Neural cell (in vitro differentiated cells): ENCODE measurements at regions not wholly inside any gene's neighbourhood (a gene's known extent, or its start where the extent isn't known, plus 50 kb on each side); places are given as distances from the start of the nearest gene placed in this dataset.

ENCODE experiments used
- H2AFZ ChIP-seq: fragments of 200-600, 300-800 bp; sonication (generic), shearing (Covaris generic); 2 replicates; pipeline ENCODE4 v1.6.0; 2014; ENCODE audit warnings: low read depth, mild to moderate bottlenecking, antibody characterized with exemption, low read length, moderate library complexity
- H3F3A ChIP-seq: fragments of 200-600 bp; shearing (Covaris generic); 2 replicates; pipeline ENCODE4 v1.6.1; 2016; ENCODE audit warnings: mild to moderate bottlenecking, moderate library complexity, mixed read lengths, antibody characterized with exemption, low read length; ENCODE audit not compliant: insufficient read depth, poor library complexity, severe bottlenecking
- H3K27ac ChIP-seq: fragments of 200-600, 300-800 bp; sonication (generic), shearing (Covaris generic); 2 replicates; pipeline ENCODE4 v1.5.1; 2014; ENCODE audit warnings: mild to moderate bottlenecking, low read length, moderate library complexity
- H3K27me3 ChIP-seq: fragments of 300-800, 200-600 bp; sonication (generic), shearing (Covaris generic); 2 replicates; pipeline ENCODE4 v1.6.0; 2014; ENCODE audit warnings: mild to moderate bottlenecking, low read depth, low read length, moderate library complexity; ENCODE audit not compliant: insufficient read depth
- H3K36me3 ChIP-seq: fragments of 300-800, 200-600 bp; sonication (generic), shearing (Covaris generic); 2 replicates; pipeline ENCODE4 v1.5.1; 2014; ENCODE audit warnings: mild to moderate bottlenecking, antibody characterized with exemption, low read length, moderate library complexity; ENCODE audit not compliant: insufficient read depth
- H3K4me2 ChIP-seq: fragments of 300-800, 200-600 bp; sonication (generic), shearing (Covaris generic); 2 replicates; pipeline ENCODE4 v1.6.0; 2014; ENCODE audit warnings: mild to moderate bottlenecking, low read length
- H3K4me3 ChIP-seq: fragments of 300-800, 200-600 bp; sonication (generic), shearing (Covaris generic); 2 replicates; pipeline ENCODE4 v1.5.1; 2014; ENCODE audit warnings: mild to moderate bottlenecking, low read length, moderate library complexity
- H3K79me2 ChIP-seq: fragments of 200-600 bp; shearing (Covaris generic); replicated peaks from 2 replicates; pipeline ENCODE4 v1.6.0; 2014; ENCODE audit warnings: mild to moderate bottlenecking, low read length, moderate library complexity; ENCODE audit not compliant: insufficient read depth
- H3K9ac ChIP-seq: fragments of 300-800, 200-600 bp; sonication (generic), shearing (Covaris generic); 2 replicates; pipeline ENCODE4 v1.6.1; 2016; ENCODE audit warnings: mild to moderate bottlenecking, low read length, mixed read lengths
- H3K9me2 ChIP-seq: fragments of 200-600 bp; shearing (Covaris generic); 2 replicates; pipeline ENCODE4 v1.6.1; 2016; ENCODE audit warnings: mild to moderate bottlenecking, low read length, mixed read lengths; ENCODE audit not compliant: insufficient read depth
- H3K9me3 ChIP-seq: fragments of 200-600, 300-800 bp; sonication (generic), shearing (Covaris generic); 2 replicates; pipeline ENCODE4 v1.6.1; 2016; ENCODE audit warnings: mild to moderate bottlenecking, mixed run types, low read length, moderate library complexity, mixed read lengths
- H4K20me1 ChIP-seq: fragments of 200-600 bp; shearing (Covaris generic); 2 replicates; pipeline ENCODE4 v1.6.1; 2016; ENCODE audit warnings: mild to moderate bottlenecking, mixed run types; ENCODE audit not compliant: insufficient read depth
- EP300 ChIP-seq: fragments of 450-650 bp; conservative IDR thresholded peaks from 2 replicates; pipeline ENCODE4 v1.6.1; 2014; ENCODE audit warnings: antibody characterized with exemption, mild to moderate bottlenecking, moderate library complexity; ENCODE audit not compliant: poor library complexity, severe bottlenecking
- EZH2 ChIP-seq: fragments of 200-600, 300-800 bp; shearing (Covaris generic), sonication (generic); IDR thresholded peaks from 2 replicates; pipeline ENCODE4 v1.6.1; 2014; ENCODE audit warnings: antibody characterized with exemption, low read length, borderline replicate concordance, mild to moderate bottlenecking; ENCODE audit not compliant: insufficient read depth, poor library complexity, severe bottlenecking
- MXI1 ChIP-seq: fragments of 450-650 bp; conservative IDR thresholded peaks from 2 replicates; pipeline ENCODE4 v1.6.1; 2014; ENCODE audit warnings: antibody characterized with exemption, mild to moderate bottlenecking; ENCODE audit not compliant: poor library complexity, severe bottlenecking
- POLR2AphosphoS5 ChIP-seq: IDR thresholded peaks from 2 replicates; pipeline ENCODE4 v1.6.1; 2012
- RAD21 ChIP-seq: fragments of 450-650 bp; conservative IDR thresholded peaks from 2 replicates; pipeline ENCODE4 v1.6.1; 2014; ENCODE audit warnings: antibody characterized with exemption, mild to moderate bottlenecking, moderate library complexity
- SMC3 ChIP-seq: fragments of 450-650 bp; conservative IDR thresholded peaks from 2 replicates; pipeline ENCODE4 v1.6.1; 2014; ENCODE audit warnings: antibody characterized with exemption, mild to moderate bottlenecking, moderate library complexity; ENCODE audit not compliant: poor library complexity
- TAF1 ChIP-seq: IDR thresholded peaks from 2 replicates; pipeline ENCODE4 v1.6.1; 2012; ENCODE audit warnings: low read depth
- TF ChIP-seq, protein P1 (sequence below): IDR thresholded peaks from 2 replicates; pipeline ENCODE4 v1.6.1; 2012; ENCODE audit warnings: borderline replicate concordance
- TF ChIP-seq, protein P2 (sequence below): fragments of 450-650 bp; IDR thresholded peaks from 2 replicates; pipeline ENCODE4 v1.5.1; 2014; ENCODE audit warnings: antibody characterized with exemption, mild to moderate bottlenecking, moderate library complexity; ENCODE audit not compliant: poor library complexity, severe bottlenecking

DNA sequence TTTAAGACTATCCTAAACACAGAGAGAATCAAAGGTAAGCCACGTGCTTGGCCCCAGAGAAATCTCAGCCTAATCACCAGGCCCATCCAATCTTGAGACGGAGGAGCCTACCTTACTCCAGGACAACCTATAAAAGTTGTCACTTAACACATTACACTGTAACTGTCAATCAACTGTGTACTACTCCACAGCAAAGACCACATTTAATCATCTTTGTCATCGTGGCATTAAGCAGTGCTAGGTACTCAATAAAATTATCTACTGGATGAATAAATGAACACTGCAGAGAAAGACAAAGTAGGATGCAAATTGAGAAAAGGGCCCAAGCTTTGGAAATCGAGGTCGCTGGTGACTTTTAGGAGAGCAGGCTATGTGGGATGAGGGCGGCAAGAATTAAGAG is 466.7 kb downstream of the SHQ1 start:
- Histone ChIP-seq H3K4me2 (no peak overlapping the region), H3F3A (peaks cover 4% of the 10 kb centered on the region), H3K4me3 (no peak overlapping the region), H3K9me2 (no peaks in the 10 kb centered on the region), H2AFZ (no peak overlapping the region), H4K20me1 (peaks cover 12% of the 10 kb centered on the region), H3K79me2 (peaks cover 59% of the 10 kb centered on the region), H3K9me3 (no peaks in the 10 kb centered on the region), H3K36me3 (no peaks in the 10 kb centered on the region), H3K9ac (no peak overlapping the region), H3K27me3 (no peaks in the 10 kb centered on the region), H3K27ac (no peak overlapping the region)
- no peak for TF ChIP-seq SMC3
- TF ChIP-seq MXI1, result no peak
- TF ChIP-seq POLR2AphosphoS5, result no peak
- TF ChIP-seq EP300, result no peak
- TF ChIP-seq, protein P1, sequence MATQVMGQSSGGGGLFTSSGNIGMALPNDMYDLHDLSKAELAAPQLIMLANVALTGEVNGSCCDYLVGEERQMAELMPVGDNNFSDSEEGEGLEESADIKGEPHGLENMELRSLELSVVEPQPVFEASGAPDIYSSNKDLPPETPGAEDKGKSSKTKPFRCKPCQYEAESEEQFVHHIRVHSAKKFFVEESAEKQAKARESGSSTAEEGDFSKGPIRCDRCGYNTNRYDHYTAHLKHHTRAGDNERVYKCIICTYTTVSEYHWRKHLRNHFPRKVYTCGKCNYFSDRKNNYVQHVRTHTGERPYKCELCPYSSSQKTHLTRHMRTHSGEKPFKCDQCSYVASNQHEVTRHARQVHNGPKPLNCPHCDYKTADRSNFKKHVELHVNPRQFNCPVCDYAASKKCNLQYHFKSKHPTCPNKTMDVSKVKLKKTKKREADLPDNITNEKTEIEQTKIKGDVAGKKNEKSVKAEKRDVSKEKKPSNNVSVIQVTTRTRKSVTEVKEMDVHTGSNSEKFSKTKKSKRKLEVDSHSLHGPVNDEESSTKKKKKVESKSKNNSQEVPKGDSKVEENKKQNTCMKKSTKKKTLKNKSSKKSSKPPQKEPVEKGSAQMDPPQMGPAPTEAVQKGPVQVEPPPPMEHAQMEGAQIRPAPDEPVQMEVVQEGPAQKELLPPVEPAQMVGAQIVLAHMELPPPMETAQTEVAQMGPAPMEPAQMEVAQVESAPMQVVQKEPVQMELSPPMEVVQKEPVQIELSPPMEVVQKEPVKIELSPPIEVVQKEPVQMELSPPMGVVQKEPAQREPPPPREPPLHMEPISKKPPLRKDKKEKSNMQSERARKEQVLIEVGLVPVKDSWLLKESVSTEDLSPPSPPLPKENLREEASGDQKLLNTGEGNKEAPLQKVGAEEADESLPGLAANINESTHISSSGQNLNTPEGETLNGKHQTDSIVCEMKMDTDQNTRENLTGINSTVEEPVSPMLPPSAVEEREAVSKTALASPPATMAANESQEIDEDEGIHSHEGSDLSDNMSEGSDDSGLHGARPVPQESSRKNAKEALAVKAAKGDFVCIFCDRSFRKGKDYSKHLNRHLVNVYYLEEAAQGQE, result no peak
- TF ChIP-seq EZH2, result no peak
- TF ChIP-seq TAF1, result no peak
- TF ChIP-seq RAD21, result no peak
- TF ChIP-seq, protein P2, sequence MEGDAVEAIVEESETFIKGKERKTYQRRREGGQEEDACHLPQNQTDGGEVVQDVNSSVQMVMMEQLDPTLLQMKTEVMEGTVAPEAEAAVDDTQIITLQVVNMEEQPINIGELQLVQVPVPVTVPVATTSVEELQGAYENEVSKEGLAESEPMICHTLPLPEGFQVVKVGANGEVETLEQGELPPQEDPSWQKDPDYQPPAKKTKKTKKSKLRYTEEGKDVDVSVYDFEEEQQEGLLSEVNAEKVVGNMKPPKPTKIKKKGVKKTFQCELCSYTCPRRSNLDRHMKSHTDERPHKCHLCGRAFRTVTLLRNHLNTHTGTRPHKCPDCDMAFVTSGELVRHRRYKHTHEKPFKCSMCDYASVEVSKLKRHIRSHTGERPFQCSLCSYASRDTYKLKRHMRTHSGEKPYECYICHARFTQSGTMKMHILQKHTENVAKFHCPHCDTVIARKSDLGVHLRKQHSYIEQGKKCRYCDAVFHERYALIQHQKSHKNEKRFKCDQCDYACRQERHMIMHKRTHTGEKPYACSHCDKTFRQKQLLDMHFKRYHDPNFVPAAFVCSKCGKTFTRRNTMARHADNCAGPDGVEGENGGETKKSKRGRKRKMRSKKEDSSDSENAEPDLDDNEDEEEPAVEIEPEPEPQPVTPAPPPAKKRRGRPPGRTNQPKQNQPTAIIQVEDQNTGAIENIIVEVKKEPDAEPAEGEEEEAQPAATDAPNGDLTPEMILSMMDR, result no peak

DNA sequence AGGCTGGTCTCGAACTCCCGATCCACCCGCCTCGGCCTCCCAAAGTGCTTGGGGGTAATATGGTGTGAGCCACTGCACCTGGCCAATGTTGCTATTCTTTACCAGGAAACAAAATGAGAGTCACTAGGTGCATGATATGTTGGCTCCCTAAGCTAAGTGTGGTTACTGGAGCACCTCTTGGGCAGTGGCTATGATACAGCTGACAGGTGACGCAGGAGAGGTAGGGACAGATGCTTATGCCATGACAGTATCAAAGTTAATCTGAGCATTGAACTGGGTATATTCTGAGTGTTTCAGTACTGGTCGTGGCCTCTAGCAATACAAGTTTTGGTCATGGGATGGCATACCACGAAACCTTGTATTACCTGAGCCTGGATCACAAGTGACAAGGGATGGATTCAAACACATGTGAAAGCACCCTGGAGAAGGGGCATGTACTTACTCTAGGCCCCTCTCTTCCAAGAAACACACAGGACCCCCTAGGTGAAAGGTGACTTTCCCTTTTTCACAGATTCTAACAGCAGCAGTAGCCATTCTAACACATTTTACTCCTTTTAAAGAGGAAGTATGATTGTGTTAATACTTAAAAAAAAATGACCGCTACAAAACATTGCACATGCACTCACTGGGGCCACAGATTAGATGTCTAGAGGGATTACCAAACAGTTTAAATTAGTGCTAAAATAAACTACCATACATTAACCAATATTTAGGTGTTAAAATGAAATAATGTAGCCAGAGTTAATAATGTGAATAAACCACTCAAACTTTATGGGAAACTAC is 467.3 kb downstream of the SHQ1 start:
- H3K27me3 ChIP-seq, result no peaks in the 10 kb centered on the region
- H4K20me1 ChIP-seq, result peaks cover 6% of the 10 kb centered on the region
- H3K36me3 ChIP-seq, result no peaks in the 10 kb centered on the region
- no peak overlapping the region for H3K9ac ChIP-seq
- no peak overlapping the region for H3K4me3 ChIP-seq
- TF ChIP-seq MXI1, result no peak
- TF ChIP-seq, protein P1, result no peak
- no peak for TF ChIP-seq SMC3
- TF ChIP-seq EZH2, result no peak
- TF ChIP-seq, protein P2, result no peak
- no peak for TF ChIP-seq RAD21
- no peak for TF ChIP-seq TAF1
- no peak for TF ChIP-seq EP300
- no peak overlapping the region for H2AFZ ChIP-seq
- H3K79me2 ChIP-seq, result peaks cover 54% of the 10 kb centered on the region
- no peaks in the 10 kb centered on the region for H3K9me3 ChIP-seq
- no peak overlapping the region for H3K27ac ChIP-seq
- no peak overlapping the region for H3K4me2 ChIP-seq
- H3K9me2 ChIP-seq, result no peaks in the 10 kb centered on the region
- H3F3A ChIP-seq, result peaks cover 4% of the 10 kb centered on the region
